Endothelial cell (in vitro differentiated cells): ENCODE measurements at regions not wholly inside any gene's neighbourhood (a gene's known extent, or its start where the extent isn't known, plus 50 kb on each side); places are given as distances from the start of the nearest gene placed in this dataset.

Experiments
- DNase-seq: peaks from one replicate; pipeline ENCODE4 v3.0.0; 2021; ENCODE audit warnings: low spot score
- H3K27ac Mint-ChIP-seq: one replicate; pipeline ENCODE4 v1.8.0; 2021; ENCODE audit warnings: mixed read lengths, inconsistent platforms; ENCODE audit not compliant: unreplicated experiment
- H3K27me3 Mint-ChIP-seq: one replicate; pipeline ENCODE4 v1.8.0; 2021; ENCODE audit warnings: mild to moderate bottlenecking, moderate library complexity, mixed read lengths, inconsistent platforms; ENCODE audit not compliant: unreplicated experiment
- H3K36me3 Mint-ChIP-seq: one replicate; pipeline ENCODE4 v1.8.0; 2021; ENCODE audit warnings: mild to moderate bottlenecking, low read depth, mixed read lengths, inconsistent platforms; ENCODE audit not compliant: unreplicated experiment
- H3K4me1 Mint-ChIP-seq: one replicate; pipeline ENCODE4 v1.8.0; 2021; ENCODE audit warnings: mild to moderate bottlenecking, mixed read lengths, inconsistent platforms; ENCODE audit not compliant: unreplicated experiment
- H3K4me3 Mint-ChIP-seq: one replicate; pipeline ENCODE4 v1.8.0; 2021; ENCODE audit warnings: mild to moderate bottlenecking, mixed read lengths, inconsistent platforms; ENCODE audit not compliant: unreplicated experiment
- H3K9me3 Mint-ChIP-seq: one replicate; pipeline ENCODE4 v1.8.0; 2021; ENCODE audit warnings: mixed read lengths, inconsistent platforms; ENCODE audit not compliant: unreplicated experiment
- TF ChIP-seq, protein P1 (sequence below): fragments of 200-600 bp; sonication (generic); IDR thresholded peaks from one replicate; pipeline ENCODE4 v1.5.0; 2021; ENCODE audit warnings: antibody characterized with exemption; ENCODE audit not compliant: unreplicated experiment

DNA sequence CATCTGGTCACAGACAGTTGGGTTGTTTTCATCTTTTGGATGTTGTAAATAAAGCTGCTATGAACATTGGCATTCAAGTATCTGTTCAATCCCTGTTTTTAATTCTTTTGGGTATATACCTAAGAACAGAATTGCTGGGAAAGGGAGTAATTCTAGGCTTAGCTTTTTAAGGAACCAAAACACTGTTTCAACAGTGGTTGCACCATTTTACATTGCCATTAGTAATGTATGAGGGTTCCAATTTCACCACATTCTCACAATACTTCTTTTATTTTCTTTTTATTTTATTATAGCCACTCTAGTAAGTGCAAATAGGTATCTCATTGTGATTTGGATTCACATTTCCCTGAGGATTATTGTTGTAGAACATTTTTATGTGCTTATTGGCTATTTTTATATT is 108.9 kb upstream of the GLS start:
- no peak overlapping the region for H3K4me3 Mint-ChIP-seq
- H3K4me1 Mint-ChIP-seq: no peaks in the 10 kb centered on the region
- H3K27ac Mint-ChIP-seq: no peak overlapping the region
- DNase-seq: no peak
- H3K9me3 Mint-ChIP-seq: peaks cover 3% of the 10 kb centered on the region
- no peaks in the 10 kb centered on the region for H3K36me3 Mint-ChIP-seq
- no peaks in the 10 kb centered on the region for H3K27me3 Mint-ChIP-seq
- TF ChIP-seq, protein P1, sequence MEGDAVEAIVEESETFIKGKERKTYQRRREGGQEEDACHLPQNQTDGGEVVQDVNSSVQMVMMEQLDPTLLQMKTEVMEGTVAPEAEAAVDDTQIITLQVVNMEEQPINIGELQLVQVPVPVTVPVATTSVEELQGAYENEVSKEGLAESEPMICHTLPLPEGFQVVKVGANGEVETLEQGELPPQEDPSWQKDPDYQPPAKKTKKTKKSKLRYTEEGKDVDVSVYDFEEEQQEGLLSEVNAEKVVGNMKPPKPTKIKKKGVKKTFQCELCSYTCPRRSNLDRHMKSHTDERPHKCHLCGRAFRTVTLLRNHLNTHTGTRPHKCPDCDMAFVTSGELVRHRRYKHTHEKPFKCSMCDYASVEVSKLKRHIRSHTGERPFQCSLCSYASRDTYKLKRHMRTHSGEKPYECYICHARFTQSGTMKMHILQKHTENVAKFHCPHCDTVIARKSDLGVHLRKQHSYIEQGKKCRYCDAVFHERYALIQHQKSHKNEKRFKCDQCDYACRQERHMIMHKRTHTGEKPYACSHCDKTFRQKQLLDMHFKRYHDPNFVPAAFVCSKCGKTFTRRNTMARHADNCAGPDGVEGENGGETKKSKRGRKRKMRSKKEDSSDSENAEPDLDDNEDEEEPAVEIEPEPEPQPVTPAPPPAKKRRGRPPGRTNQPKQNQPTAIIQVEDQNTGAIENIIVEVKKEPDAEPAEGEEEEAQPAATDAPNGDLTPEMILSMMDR: no peak

DNA sequence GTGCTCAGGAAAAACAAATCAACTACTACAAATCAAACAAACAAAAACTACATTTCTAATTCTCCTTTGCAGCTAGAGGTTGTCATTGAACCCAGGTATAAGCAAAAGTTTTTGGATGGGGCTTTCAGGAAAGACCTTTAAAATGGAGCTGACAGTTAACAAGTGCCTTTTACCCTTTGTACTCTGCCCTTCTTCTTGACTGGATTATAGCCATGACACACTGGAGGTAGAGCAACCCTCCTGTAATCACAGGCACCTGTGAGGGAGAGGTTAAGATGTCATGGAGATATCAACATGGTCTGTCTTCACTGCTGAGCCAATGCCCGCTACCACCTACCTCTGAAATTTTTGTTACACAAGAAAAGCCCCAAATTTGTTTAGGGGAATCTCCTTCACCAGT is 100.0 kb upstream of the GLS start:
- TF ChIP-seq, protein P1: no peak
- DNase-seq: no peak
- peaks cover 3% of the 10 kb centered on the region for H3K9me3 Mint-ChIP-seq
- no peak overlapping the region for H3K4me3 Mint-ChIP-seq
- peaks cover 3% of the 10 kb centered on the region for H3K27me3 Mint-ChIP-seq
- peaks cover 16% of the 10 kb centered on the region for H3K4me1 Mint-ChIP-seq
- no peaks in the 10 kb centered on the region for H3K36me3 Mint-ChIP-seq
- no peak overlapping the region for H3K27ac Mint-ChIP-seq

DNA sequence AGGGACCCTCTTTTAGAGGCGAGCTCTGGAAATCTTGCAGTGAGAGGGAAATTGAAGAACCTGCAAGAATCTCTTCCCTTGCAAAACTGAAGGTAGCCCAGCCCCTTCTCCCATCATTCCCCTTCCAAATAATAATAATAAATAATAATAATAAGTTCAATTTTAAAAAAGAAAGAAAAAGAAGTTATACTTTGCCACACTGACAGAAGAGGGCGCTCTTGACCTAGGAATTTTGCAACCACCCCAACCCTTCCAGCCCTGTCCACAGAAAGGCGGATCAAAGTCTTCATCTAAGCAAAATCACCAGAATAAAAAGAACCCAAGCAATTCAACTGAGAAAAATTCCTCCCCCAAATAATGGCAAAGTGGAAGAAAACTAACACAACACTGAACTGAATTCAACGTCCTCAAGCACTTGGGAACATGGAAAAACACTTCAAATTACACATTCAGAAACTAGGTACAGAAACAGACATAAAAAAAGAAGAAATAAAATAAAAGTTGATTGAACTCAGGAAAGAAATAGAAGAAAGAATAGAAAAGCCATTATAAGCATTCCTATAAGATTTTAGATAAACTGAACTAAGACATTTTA is 98.9 kb upstream of the GLS start:
- Mint-ChIP-seq H3K27ac (no peak overlapping the region), H3K27me3 (peaks cover 6% of the 10 kb centered on the region), H3K36me3 (no peaks in the 10 kb centered on the region), H3K9me3 (no peaks in the 10 kb centered on the region), H3K4me1 (peaks cover 25% of the 10 kb centered on the region), H3K4me3 (no peak overlapping the region)
- TF ChIP-seq, protein P1: peak; percentile 83
- peak; percentile 61 for DNase-seq

DNA sequence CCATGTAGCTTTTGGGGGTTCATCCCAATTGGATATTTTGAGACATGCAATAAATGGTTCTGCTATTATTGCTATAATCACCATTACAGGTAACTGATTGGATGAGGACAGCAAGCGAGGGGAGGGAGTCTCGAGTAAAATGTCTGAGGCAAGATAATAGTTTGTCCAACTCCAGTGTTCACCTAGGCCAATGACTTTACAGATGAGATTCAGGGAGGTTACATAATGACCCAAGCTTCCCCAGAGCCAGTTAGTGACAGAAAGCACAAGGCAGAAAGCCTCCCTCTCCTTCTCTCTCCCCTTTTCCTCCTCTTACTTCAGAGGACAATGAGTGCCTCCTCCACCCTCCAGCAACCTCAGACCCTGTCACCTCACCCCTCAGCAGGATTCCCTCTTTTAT is 98.4 kb upstream of the GLS start:
- DNase-seq: no peak
- no peaks in the 10 kb centered on the region for H3K9me3 Mint-ChIP-seq
- H3K4me3 Mint-ChIP-seq: no peak overlapping the region
- H3K27ac Mint-ChIP-seq: no peak overlapping the region
- TF ChIP-seq, protein P1: no peak
- peaks cover 6% of the 10 kb centered on the region for H3K27me3 Mint-ChIP-seq
- no peaks in the 10 kb centered on the region for H3K36me3 Mint-ChIP-seq
- peaks cover 26% of the 10 kb centered on the region for H3K4me1 Mint-ChIP-seq

DNA sequence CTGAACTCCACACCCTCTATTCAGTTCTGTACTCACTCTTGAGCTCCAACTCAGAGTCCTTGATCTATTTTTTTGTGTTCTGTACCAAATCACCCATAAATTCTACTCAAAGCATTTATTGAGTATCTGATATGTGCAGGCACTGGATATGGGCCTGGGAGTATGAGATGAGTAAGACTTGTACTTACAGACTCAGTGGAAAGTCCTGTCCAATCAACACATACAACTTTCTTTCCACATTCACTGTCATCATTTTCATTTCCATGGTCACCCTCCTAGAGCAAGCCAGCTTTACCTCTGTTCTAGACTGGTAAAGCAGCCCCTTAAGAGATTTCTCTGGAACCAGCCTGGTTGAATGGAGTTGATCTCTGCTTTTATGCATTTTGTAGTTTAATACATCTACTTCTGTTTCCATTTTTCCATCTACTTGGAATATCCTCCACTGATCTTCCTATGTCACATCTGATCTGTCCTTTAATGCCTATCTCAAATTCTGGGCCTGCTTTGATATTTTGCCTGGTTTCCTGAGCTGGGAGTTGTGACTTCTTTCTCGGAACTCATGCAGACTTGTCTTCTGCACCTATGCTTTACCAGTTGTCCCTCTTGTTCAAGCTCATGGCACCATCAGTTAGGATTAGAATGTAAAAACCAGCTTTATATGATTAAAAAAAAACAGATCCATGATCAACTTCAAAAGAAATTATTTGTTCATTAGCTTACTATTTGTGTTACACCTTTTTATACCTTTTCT is 96.9 kb upstream of the GLS start:
- TF ChIP-seq, protein P1: no peak
- H3K4me3 Mint-ChIP-seq: no peak overlapping the region
- peaks cover 6% of the 10 kb centered on the region for H3K27me3 Mint-ChIP-seq
- peaks cover 38% of the 10 kb centered on the region for H3K4me1 Mint-ChIP-seq
- no peak overlapping the region for H3K27ac Mint-ChIP-seq
- H3K36me3 Mint-ChIP-seq: no peaks in the 10 kb centered on the region
- no peak for DNase-seq
- no peaks in the 10 kb centered on the region for H3K9me3 Mint-ChIP-seq
